Astrocyte (in vitro differentiated cells and primary cell): ENCODE measurements at regions not wholly inside any gene's neighbourhood (a gene's known extent, or its start where the extent isn't known, plus 50 kb on each side); places are given as distances from the start of the nearest gene placed in this dataset.

Experiments used
- DNase-seq: peaks from one replicate; pipeline ENCODE4 v3.0.0-alpha.2; 2010; ENCODE audit warnings: low read depth
- FAIRE-seq: peaks from 2 replicates; lab custom pipeline; 2011; peaks lifted over from hg19 to GRCh38; lab: Jason Lieb, UNC
- H2AFZ ChIP-seq: 2 replicates; pipeline ENCODE4 v1.6.0; 2012; ENCODE audit warnings: low read depth, low read length, inconsistent platforms
- H3K27ac ChIP-seq: 2 replicates; pipeline ENCODE4 v1.5.1; 2011; ENCODE audit warnings: low read depth, low read length, inconsistent platforms
- H3K27me3 ChIP-seq: 2 replicates; pipeline ENCODE4 v1.6.0; 2011; ENCODE audit warnings: low read length, inconsistent platforms; ENCODE audit not compliant: insufficient read depth
- H3K36me3 ChIP-seq: 2 replicates; pipeline ENCODE4 v1.5.1; 2011; ENCODE audit warnings: low read length, inconsistent platforms; ENCODE audit not compliant: insufficient read depth
- H3K4me1 ChIP-seq: 2 replicates; pipeline ENCODE4 v1.5.1; 2011; ENCODE audit warnings: low read length, inconsistent platforms; ENCODE audit not compliant: insufficient read depth
- H3K4me2 ChIP-seq: 2 replicates; pipeline ENCODE4 v1.6.0; 2012; ENCODE audit warnings: low read length, inconsistent platforms
- H3K4me3 ChIP-seq: 2 replicates; pipeline ENCODE4 v1.5.1; 2011; ENCODE audit warnings: low read depth, mild to moderate bottlenecking, low read length, inconsistent platforms; ENCODE audit not compliant: insufficient read depth
- H3K79me2 ChIP-seq: 2 replicates; pipeline ENCODE4 v1.6.0; 2012; ENCODE audit warnings: mild to moderate bottlenecking, low read length, inconsistent platforms; ENCODE audit not compliant: insufficient read depth
- H3K9ac ChIP-seq: 2 replicates; pipeline ENCODE4 v1.6.0; 2012; ENCODE audit warnings: mild to moderate bottlenecking, low read length, inconsistent platforms
- H3K9me3 ChIP-seq: 2 replicates; pipeline ENCODE4 v1.5.1; 2012; ENCODE audit warnings: low read depth, mild to moderate bottlenecking, low read length, inconsistent platforms; ENCODE audit not compliant: insufficient read depth
- H4K20me1 ChIP-seq: 2 replicates; pipeline ENCODE4 v1.6.0; 2012; ENCODE audit warnings: low read length, inconsistent platforms; ENCODE audit not compliant: insufficient read depth
- H3K27ac Mint-ChIP-seq: one replicate; pipeline ENCODE4 v1.8.0; 2021; ENCODE audit warnings: mild to moderate bottlenecking, mixed read lengths; ENCODE audit not compliant: unreplicated experiment
- H3K27me3 Mint-ChIP-seq: one replicate; pipeline ENCODE4 v1.8.0; 2021; ENCODE audit warnings: low read depth, mixed read lengths; ENCODE audit not compliant: unreplicated experiment
- H3K36me3 Mint-ChIP-seq: one replicate; pipeline ENCODE4 v1.8.0; 2021; ENCODE audit warnings: low read depth, mixed read lengths; ENCODE audit not compliant: unreplicated experiment
- H3K4me1 Mint-ChIP-seq: one replicate; pipeline ENCODE4 v1.8.0; 2021; ENCODE audit warnings: low read depth, mixed read lengths; ENCODE audit not compliant: unreplicated experiment
- H3K4me3 Mint-ChIP-seq: one replicate; pipeline ENCODE4 v1.8.0; 2021; ENCODE audit warnings: mild to moderate bottlenecking, moderate library complexity, mixed read lengths; ENCODE audit not compliant: unreplicated experiment
- H3K9me3 Mint-ChIP-seq: one replicate; pipeline ENCODE4 v1.8.0; 2021; ENCODE audit warnings: mild to moderate bottlenecking, mixed read lengths; ENCODE audit not compliant: unreplicated experiment
- EZH2 ChIP-seq: IDR thresholded peaks from 2 replicates; pipeline ENCODE4 v1.6.1; 2012; ENCODE audit warnings: mild to moderate bottlenecking, low read length, inconsistent platforms; ENCODE audit not compliant: insufficient read depth
- TF ChIP-seq, protein P1 (sequence below): IDR thresholded peaks from 2 replicates; pipeline ENCODE4 v1.5.1; 2011; ENCODE audit warnings: low read depth, mild to moderate bottlenecking, inconsistent platforms, low read length, moderate library complexity; ENCODE audit not compliant: insufficient read depth

DNA sequence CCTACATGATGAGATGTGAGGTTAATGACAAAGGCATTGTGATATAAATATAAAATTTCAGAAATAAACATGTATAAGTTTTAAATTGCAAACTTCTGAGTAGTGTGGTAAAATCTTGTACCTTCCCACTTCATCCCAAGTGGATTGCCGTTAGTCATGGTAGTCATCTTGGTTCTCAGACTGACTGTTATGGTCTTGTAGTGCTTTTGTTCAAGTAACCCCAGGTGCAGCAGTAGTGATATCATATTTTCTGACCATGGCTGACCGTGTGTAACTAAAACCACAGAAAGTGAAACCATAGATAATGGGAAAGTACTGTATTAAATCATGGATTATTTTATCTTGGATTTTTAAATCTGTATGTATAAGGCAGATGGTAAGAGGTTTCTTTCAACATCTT lies 74.8 kb upstream of the SLIT2 start:
- TF ChIP-seq, protein P1, sequence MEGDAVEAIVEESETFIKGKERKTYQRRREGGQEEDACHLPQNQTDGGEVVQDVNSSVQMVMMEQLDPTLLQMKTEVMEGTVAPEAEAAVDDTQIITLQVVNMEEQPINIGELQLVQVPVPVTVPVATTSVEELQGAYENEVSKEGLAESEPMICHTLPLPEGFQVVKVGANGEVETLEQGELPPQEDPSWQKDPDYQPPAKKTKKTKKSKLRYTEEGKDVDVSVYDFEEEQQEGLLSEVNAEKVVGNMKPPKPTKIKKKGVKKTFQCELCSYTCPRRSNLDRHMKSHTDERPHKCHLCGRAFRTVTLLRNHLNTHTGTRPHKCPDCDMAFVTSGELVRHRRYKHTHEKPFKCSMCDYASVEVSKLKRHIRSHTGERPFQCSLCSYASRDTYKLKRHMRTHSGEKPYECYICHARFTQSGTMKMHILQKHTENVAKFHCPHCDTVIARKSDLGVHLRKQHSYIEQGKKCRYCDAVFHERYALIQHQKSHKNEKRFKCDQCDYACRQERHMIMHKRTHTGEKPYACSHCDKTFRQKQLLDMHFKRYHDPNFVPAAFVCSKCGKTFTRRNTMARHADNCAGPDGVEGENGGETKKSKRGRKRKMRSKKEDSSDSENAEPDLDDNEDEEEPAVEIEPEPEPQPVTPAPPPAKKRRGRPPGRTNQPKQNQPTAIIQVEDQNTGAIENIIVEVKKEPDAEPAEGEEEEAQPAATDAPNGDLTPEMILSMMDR = no peak
- no peak for TF ChIP-seq EZH2
- DNase-seq = peak; percentile 56
- peaks cover 11% of the 10 kb centered on the region for H3K9me3 Mint-ChIP-seq

DNA sequence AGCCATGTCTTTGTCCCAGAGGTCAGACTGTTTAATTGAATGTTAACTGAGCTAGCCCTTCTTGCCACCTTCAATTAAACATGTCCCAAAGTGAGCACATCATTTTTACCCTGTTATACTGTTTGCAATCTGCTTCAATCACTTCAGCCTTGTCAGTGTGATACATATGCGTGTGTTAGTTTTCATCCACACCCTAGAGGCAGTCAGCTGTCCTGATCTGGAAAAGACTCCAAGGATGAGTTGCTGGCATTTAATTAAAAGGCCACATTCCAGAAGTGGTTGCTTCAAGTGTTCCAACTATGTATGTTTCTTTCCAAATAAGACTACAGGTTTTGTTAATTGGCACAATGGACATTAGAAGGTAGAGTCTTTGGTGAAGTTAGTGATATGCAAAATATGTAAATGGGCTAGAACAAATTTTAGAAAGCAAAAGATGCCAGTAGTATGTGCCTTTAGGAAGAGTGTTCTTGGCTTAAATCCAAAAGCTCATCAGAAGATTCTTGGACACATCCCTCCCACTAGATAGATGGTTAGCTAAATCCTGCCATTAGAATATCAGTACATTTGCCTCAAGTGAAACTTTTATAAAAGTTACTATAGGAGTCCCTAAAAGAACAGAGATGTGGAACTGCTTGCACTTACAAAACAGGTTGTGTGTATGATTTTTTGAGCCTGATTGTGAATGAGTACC lies 79.5 kb upstream of the SLIT2 start:
- H2AFZ ChIP-seq = no peak overlapping the region
- Mint-ChIP-seq H3K9me3 (no peaks in the 10 kb centered on the region), H3K27me3 (no peaks in the 10 kb centered on the region), H3K4me1 (no peaks in the 10 kb centered on the region), H3K36me3 (no peaks in the 10 kb centered on the region), H3K4me3 (no peak overlapping the region), H3K27ac (no peak overlapping the region)
- DNase-seq = no peak
- no peak overlapping the region for H3K4me2 ChIP-seq
- no peak overlapping the region for H3K4me3 ChIP-seq
- no peak for TF ChIP-seq EZH2
- TF ChIP-seq, protein P1 = no peak
- H3K27ac ChIP-seq = no peak overlapping the region
- H3K9ac ChIP-seq = no peak overlapping the region
- peak; percentile 34 for FAIRE-seq
- no peaks in the 10 kb centered on the region for H3K4me1 ChIP-seq
- H3K79me2 ChIP-seq = no peaks in the 10 kb centered on the region
- no peaks in the 10 kb centered on the region for H3K9me3 ChIP-seq
- no peaks in the 10 kb centered on the region for H3K36me3 ChIP-seq
- no peaks in the 10 kb centered on the region for H4K20me1 ChIP-seq
- no peaks in the 10 kb centered on the region for H3K27me3 ChIP-seq

More for the DNA sequence above, 74.8 kb upstream of the SLIT2 start:
- Histone ChIP-seq H3K4me2 (no peak overlapping the region), H3K36me3 (no peaks in the 10 kb centered on the region), H4K20me1 (no peaks in the 10 kb centered on the region), H3K4me3 (no peak overlapping the region), H3K27me3 (no peaks in the 10 kb centered on the region), H3K4me1 (no peaks in the 10 kb centered on the region), H3K27ac (no peak overlapping the region), H2AFZ (no peak overlapping the region), H3K9me3 (no peaks in the 10 kb centered on the region), H3K79me2 (no peaks in the 10 kb centered on the region), H3K9ac (no peak overlapping the region)
- no peaks in the 10 kb centered on the region for H3K4me1 Mint-ChIP-seq
- no peak overlapping the region for H3K4me3 Mint-ChIP-seq
- no peaks in the 10 kb centered on the region for H3K36me3 Mint-ChIP-seq
- H3K27ac Mint-ChIP-seq = no peak overlapping the region
- no peak for FAIRE-seq
- H3K27me3 Mint-ChIP-seq = no peaks in the 10 kb centered on the region

DNA sequence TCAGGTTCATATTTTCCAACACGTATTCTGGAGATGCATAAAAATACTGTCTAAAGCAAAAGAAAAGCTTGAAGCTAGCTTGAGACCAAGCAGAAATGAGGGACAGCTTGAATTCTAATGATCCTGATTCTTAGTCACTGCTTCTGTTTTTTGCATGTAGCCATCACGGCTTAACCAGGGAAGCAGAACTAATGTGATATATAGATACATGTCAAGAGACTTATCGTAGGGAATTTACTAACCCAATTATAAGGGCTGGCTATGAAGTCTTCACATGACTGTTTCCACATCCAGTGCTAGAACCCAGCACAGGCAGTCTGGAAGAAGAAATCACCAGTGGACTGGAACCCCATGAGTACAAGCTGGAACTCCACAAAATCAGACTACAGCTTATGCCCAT lies 85.2 kb upstream of the SLIT2 start:
- Histone ChIP-seq H3K9ac (no peak overlapping the region), H4K20me1 (no peaks in the 10 kb centered on the region), H3K27me3 (no peaks in the 10 kb centered on the region), H2AFZ (no peak overlapping the region), H3K4me2 (no peak overlapping the region), H3K36me3 (no peaks in the 10 kb centered on the region), H3K79me2 (no peaks in the 10 kb centered on the region), H3K4me1 (no peaks in the 10 kb centered on the region), H3K27ac (no peak overlapping the region), H3K4me3 (no peak overlapping the region), H3K9me3 (no peaks in the 10 kb centered on the region)
- H3K4me3 Mint-ChIP-seq = no peak overlapping the region
- H3K4me1 Mint-ChIP-seq = no peaks in the 10 kb centered on the region
- H3K9me3 Mint-ChIP-seq = no peaks in the 10 kb centered on the region
- TF ChIP-seq EZH2 = no peak
- TF ChIP-seq, protein P1 = no peak
- no peaks in the 10 kb centered on the region for H3K36me3 Mint-ChIP-seq
- no peaks in the 10 kb centered on the region for H3K27me3 Mint-ChIP-seq
- FAIRE-seq (no peak), DNase-seq (no peak)
- H3K27ac Mint-ChIP-seq = no peak overlapping the region
